GM23338 (cell line): ENCODE measurements at regions not wholly inside any gene's neighbourhood (a gene's known extent, or its start where the extent isn't known, plus 50 kb on each side); places are given as distances from the start of the nearest gene placed in this dataset.

Experiments used
- ATAC-seq: fragments of 200-7000 bp; cut with Tn5 transposase; 3 replicates; pipeline ENCODE4 v1.9.1; 2020
- DNase-seq: peaks from one replicate; pipeline ENCODE4 v3.0.0-alpha.2; 2015; ENCODE audit warnings: low spot score
- H2AFZ ChIP-seq: fragments of 200-600 bp; sonication (generic); 2 replicates; pipeline ENCODE4 v1.8.0; 2016; ENCODE audit warnings: antibody characterized with exemption, mild to moderate bottlenecking, moderate library complexity
- H3F3A ChIP-seq: fragments of 200-600 bp; sonication (generic); replicated peaks from 2 replicates; pipeline ENCODE4 v1.8.0; 2017; ENCODE audit warnings: antibody characterized with exemption, mixed run types, low read depth
- H3K27ac ChIP-seq: fragments of 200-600 bp; sonication (generic); 2 replicates; pipeline ENCODE4 v1.6.1; 2016; ENCODE audit warnings: low read depth
- H3K27me3 ChIP-seq: fragments of 200-600 bp; sonication (generic); 2 replicates; pipeline ENCODE4 v1.8.0; 2016; ENCODE audit warnings: mild to moderate bottlenecking, mixed run types, moderate library complexity; ENCODE audit not compliant: insufficient read depth
- H3K36me3 ChIP-seq: fragments of 200-600 bp; sonication (generic); 2 replicates; pipeline ENCODE4 v1.8.0; 2016; ENCODE audit warnings: mild to moderate bottlenecking; ENCODE audit not compliant: insufficient read depth
- H3K4me1 ChIP-seq: fragments of 200-600 bp; sonication (generic); 2 replicates; pipeline ENCODE4 v1.8.0; 2016; ENCODE audit warnings: mild to moderate bottlenecking, moderate library complexity; ENCODE audit not compliant: insufficient read depth
- H3K4me2 ChIP-seq: fragments of 200-600 bp; sonication (generic); 2 replicates; pipeline ENCODE4 v1.7.1; 2017; ENCODE audit warnings: mixed run types
- H3K4me3 ChIP-seq: fragments of 200-600 bp; sonication (generic); 2 replicates; pipeline ENCODE4 v1.6.1; 2016; ENCODE audit warnings: mixed run types
- H3K79me2 ChIP-seq: fragments of 200-600 bp; sonication (generic); replicated peaks from 2 replicates; pipeline ENCODE4 v1.8.0; 2017; ENCODE audit warnings: mild to moderate bottlenecking; ENCODE audit not compliant: insufficient read depth
- H3K9me2 ChIP-seq: fragments of 200-600 bp; sonication (generic); 2 replicates; pipeline ENCODE4 v1.8.0; 2017; ENCODE audit not compliant: insufficient read depth
- H4K20me1 ChIP-seq: fragments of 200-600 bp; sonication (generic); replicated peaks from 2 replicates; pipeline ENCODE4 v1.8.0; 2017; ENCODE audit warnings: mild to moderate bottlenecking; ENCODE audit not compliant: insufficient read depth
- H3K27ac Mint-ChIP-seq: 2 replicates; pipeline ENCODE4 v1.8.0; 2020; ENCODE audit warnings: inconsistent platforms, mild to moderate bottlenecking, moderate library complexity, mixed read lengths
- H3K27me3 Mint-ChIP-seq: 3 replicates; pipeline ENCODE4 v1.8.0; 2022; ENCODE audit warnings: low read depth, mild to moderate bottlenecking, moderate library complexity, mixed read lengths, inconsistent platforms; ENCODE audit not compliant: insufficient read depth, poor library complexity
- H3K36me3 Mint-ChIP-seq: 3 replicates; pipeline ENCODE4 v1.8.0; 2021; ENCODE audit warnings: low read depth, mild to moderate bottlenecking, inconsistent platforms, moderate library complexity, mixed read lengths
- H3K4me1 Mint-ChIP-seq: 3 replicates; pipeline ENCODE4 v1.8.0; 2020; ENCODE audit warnings: mild to moderate bottlenecking, inconsistent platforms, mixed read lengths
- H3K4me3 Mint-ChIP-seq: 3 replicates; pipeline ENCODE4 v1.8.0; 2021; ENCODE audit warnings: moderate library complexity, mild to moderate bottlenecking, inconsistent platforms, mixed read lengths
- H3K9me3 Mint-ChIP-seq: 3 replicates; pipeline ENCODE4 v1.8.0; 2020; ENCODE audit warnings: moderate library complexity, mild to moderate bottlenecking, inconsistent platforms, mixed read lengths
- CREB1 ChIP-seq: fragments of 250-450 bp; sonication (Bioruptor Pico); IDR thresholded peaks from 2 replicates; pipeline ENCODE4 v1.5.0; 2020; ENCODE audit warnings: low read depth, mild to moderate bottlenecking, moderate library complexity
- CTCF ChIP-seq, 2 experiments: fragments of 200-600 bp in 1 of 2; sonication (generic) in 1 of 2; conservative IDR thresholded peaks; 2 replicates each; pipeline versions ENCODE4 v1.5.1 to v1.6.1; 2016 to 2017; ENCODE audit warnings: antibody characterized with exemption in 2 of 2, low read depth in 2 of 2, mild to moderate bottlenecking in 2 of 2, moderate library complexity in 1 of 2
- EZH2phosphoT487 ChIP-seq: fragments of 200-600 bp; sonication (generic); IDR thresholded peaks from one replicate; pipeline ENCODE4 v1.8.1; 2018; ENCODE audit warnings: antibody characterized with exemption; ENCODE audit not compliant: unreplicated experiment
- JUNB ChIP-seq: IDR thresholded peaks from one replicate; pipeline ENCODE4 v1.6.1; 2016; ENCODE audit warnings: antibody characterized with exemption; ENCODE audit not compliant: unreplicated experiment
- NANOG ChIP-seq: IDR thresholded peaks from 2 replicates; pipeline ENCODE4 v1.6.1; 2016; ENCODE audit warnings: antibody characterized with exemption, borderline replicate concordance
- POLR2AphosphoS5 ChIP-seq: IDR thresholded peaks from 2 replicates; pipeline ENCODE4 v1.6.1; 2016; ENCODE audit warnings: antibody characterized with exemption, low read depth
- REST ChIP-seq: IDR thresholded peaks from one replicate; pipeline ENCODE4 v1.6.1; 2018; ENCODE audit warnings: antibody characterized with exemption; ENCODE audit not compliant: unreplicated experiment
- ZNF114 ChIP-seq: fragments of 250-450 bp; sonication (Bioruptor Pico); IDR thresholded peaks from 2 replicates; pipeline ENCODE4 v1.5.0; 2020; ENCODE audit warnings: mild to moderate bottlenecking, moderate library complexity
- ZNF331 ChIP-seq: fragments of 250-450 bp; sonication (Bioruptor Pico); IDR thresholded peaks from 2 replicates; pipeline ENCODE4 v1.5.0; 2020; ENCODE audit warnings: low read depth, mild to moderate bottlenecking, moderate library complexity
- ZNF462 ChIP-seq: fragments of 250-450 bp; sonication (Bioruptor Pico); IDR thresholded peaks from 2 replicates; pipeline ENCODE4 v1.5.0; 2020; ENCODE audit warnings: mild to moderate bottlenecking, moderate library complexity

- TF ChIP-seq CTCF (conservative IDR thresholded peaks at IDR 0.05; ENCODE audit: low read depth in 2 of 2): no peak
These were observed 160.5 kb upstream of the HMCN1 start (continued) for GRCh38 chr1:185573677-185574076.

GRCh38 chr1:185573162-185573561 is 161.0 kb upstream of the HMCN1 start:
- H3F3A ChIP-seq: no peaks in the 10 kb centered on the region
- no peak overlapping the region for H2AFZ ChIP-seq
- TF ChIP-seq ZNF331 (CRISPR knock-in tag): no peak
- TF ChIP-seq CREB1 (CRISPR knock-in tag): no peak
- TF ChIP-seq REST: no peak
- H3K27me3 ChIP-seq: no peaks in the 10 kb centered on the region
- H3K4me3 ChIP-seq: no peak overlapping the region
- peaks cover 2% of the 10 kb centered on the region for H3K27me3 Mint-ChIP-seq
- H3K27ac Mint-ChIP-seq: no peak overlapping the region
- ATAC-seq (no peak), DNase-seq (no peak)
- H3K36me3 ChIP-seq: no peaks in the 10 kb centered on the region
- H3K4me2 ChIP-seq: no peak overlapping the region
- H4K20me1 ChIP-seq: no peaks in the 10 kb centered on the region
- no peak overlapping the region for H3K4me3 Mint-ChIP-seq
- no peak overlapping the region for H3K27ac ChIP-seq
- peaks cover 14% of the 10 kb centered on the region for H3K9me3 Mint-ChIP-seq
- H3K4me1 ChIP-seq: no peaks in the 10 kb centered on the region
- no peaks in the 10 kb centered on the region for H3K79me2 ChIP-seq
- peaks cover 21% of the 10 kb centered on the region for H3K9me2 ChIP-seq
- H3K36me3 Mint-ChIP-seq: peaks cover 3% of the 10 kb centered on the region; the same call in 1 of the 3 replicates
- no peaks in the 10 kb centered on the region for H3K4me1 Mint-ChIP-seq

- ATAC-seq (no peak), DNase-seq (no peak)
- Histone ChIP-seq H3K27ac (no peak overlapping the region), H3F3A (no peaks in the 10 kb centered on the region), H3K36me3 (no peaks in the 10 kb centered on the region), H4K20me1 (no peaks in the 10 kb centered on the region), H3K27me3 (no peaks in the 10 kb centered on the region), H3K4me1 (no peaks in the 10 kb centered on the region), H3K79me2 (no peaks in the 10 kb centered on the region), H2AFZ (no peak overlapping the region), H3K4me2 (no peak overlapping the region), H3K9me2 (peaks cover 16% of the 10 kb centered on the region), H3K4me3 (no peak overlapping the region)
- no peaks in the 10 kb centered on the region for H3K36me3 Mint-ChIP-seq
- H3K4me1 Mint-ChIP-seq: 0 out of 3 replicates have a peak, but pooled peaks cover 2% of the 10 kb centered on the region
- no peaks in the 10 kb centered on the region; the same call in 2 of the 3 replicates for H3K9me3 Mint-ChIP-seq
- H3K27ac Mint-ChIP-seq: no peak overlapping the region
- no peak overlapping the region for H3K4me3 Mint-ChIP-seq
- H3K27me3 Mint-ChIP-seq: peaks cover 2% of the 10 kb centered on the region
- TF ChIP-seq CREB1 (CRISPR knock-in tag) (no peak), ZNF462 (no peak), ZNF114 (CRISPR knock-in tag) (no peak), NANOG (no peak), POLR2AphosphoS5 (no peak), EZH2phosphoT487 (no peak), JUNB (no peak)
These were observed 163.2 kb upstream of the HMCN1 start for GRCh38 chr1:185570962-185571361.
